ENCODE measurements at regions not wholly inside any gene's neighbourhood (a gene's known extent, or its start where the extent isn't known, plus 50 kb on each side); places are given as distances from the start of the nearest gene placed in this dataset.

- intact Hi-C loops (cut with micrococcal nuclease) = no loop called here
Measured at GRCh38 chr2:150413366-150413765, 74.1 kb downstream of the RND3 start.

GRCh38 chr2:150410809-150411208 lies 76.7 kb downstream of the RND3 start:
- Histone ChIP-seq H3K4me2 (ENCODE audit: low read length) (no peak overlapping the region), H3K9me3 (ENCODE audit: low read length) (no peaks in the 10 kb centered on the region), H2AFZ (ENCODE audit: low read length) (no peak overlapping the region), H3K36me3 (ENCODE audit: low read depth, low read length) (no peaks in the 10 kb centered on the region), H3K79me2 (ENCODE audit: low read length) (no peaks in the 10 kb centered on the region), H3K27me3 (ENCODE audit: low read length) (no peaks in the 10 kb centered on the region), H3F3A (ENCODE audit: low read length, unreplicated experiment) (no peaks in the 10 kb centered on the region), H3K4me3 (ENCODE audit: low read length) (no peak overlapping the region), H3K9me2 (replicated peaks; ENCODE audit: low read length) (no peaks in the 10 kb centered on the region), H4K20me1 (ENCODE audit: low read length) (no peaks in the 10 kb centered on the region), H3K27ac (ENCODE audit: low read length) (no peak overlapping the region), H3K9ac (ENCODE audit: low read length) (no peak overlapping the region), H3K4me1 (ENCODE audit: insufficient read depth, low read length) (no peaks in the 10 kb centered on the region; the same call in 1 of the 2 replicates)
- CTCF ChIA-PET = no interaction called here
- POLR2A ChIA-PET (ENCODE audit: unreplicated experiment) = no interaction called here
- no TSS peak for BruUV-seq (replicated peaks)
- intact Hi-C loops (cut with micrococcal nuclease) = no loop called here
- TF ChIP-seq EZH2 (IDR thresholded peaks at IDR 0.05; ENCODE audit: low read length, unreplicated experiment) = no peak
- TF ChIP-seq CTCF (conservative IDR thresholded peaks at IDR 0.05; ENCODE audit: low read depth, low read length) = no peak
- TF ChIP-seq EZH2phosphoT487 (IDR thresholded peaks at IDR 0.05; ENCODE audit: borderline replicate concordance, low read length) = no peak
- DNase-seq = peak; percentile 35
- ATAC-seq = no peak

More at GRCh38 chr2:150413366-150413765, 74.1 kb downstream of the RND3 start:
- Histone ChIP-seq H2AFZ (ENCODE audit: low read length) (no peak overlapping the region), H3K27me3 (ENCODE audit: low read length) (no peaks in the 10 kb centered on the region), H3K79me2 (ENCODE audit: low read length) (no peaks in the 10 kb centered on the region), H3K4me3 (ENCODE audit: low read length) (no peak overlapping the region), H3K4me2 (ENCODE audit: low read length) (no peak overlapping the region), H3K36me3 (ENCODE audit: low read depth, low read length) (no peaks in the 10 kb centered on the region), H4K20me1 (ENCODE audit: low read length) (no peaks in the 10 kb centered on the region), H3K9me3 (ENCODE audit: low read length) (no peaks in the 10 kb centered on the region), H3K9ac (ENCODE audit: low read length) (no peak overlapping the region), H3F3A (ENCODE audit: low read length, unreplicated experiment) (no peaks in the 10 kb centered on the region), H3K27ac (ENCODE audit: low read length) (no peak overlapping the region), H3K9me2 (replicated peaks; ENCODE audit: low read length) (no peaks in the 10 kb centered on the region), H3K4me1 (ENCODE audit: insufficient read depth, low read length) (no peaks in the 10 kb centered on the region; the same call in 1 of the 2 replicates)
- no peak for DNase-seq
- TF ChIP-seq CTCF (conservative IDR thresholded peaks at IDR 0.05; ENCODE audit: low read depth, low read length) = no peak
- TF ChIP-seq EZH2phosphoT487 (IDR thresholded peaks at IDR 0.05; ENCODE audit: borderline replicate concordance, low read length) = no peak
- no peak for TF ChIP-seq EZH2 (IDR thresholded peaks at IDR 0.05; ENCODE audit: low read length, unreplicated experiment)
- CTCF ChIA-PET = no interaction called here
- ATAC-seq = no peak
- no TSS peak for BruUV-seq (replicated peaks)
- POLR2A ChIA-PET (ENCODE audit: unreplicated experiment) = interaction anchor here (0.5 kb wide), 1 partner anchor 13 kb away, joined by 16 read pairs; no protein-coding TSS in a partner anchor

- Histone ChIP-seq H3K9me3 (ENCODE audit: low read length) (no peaks in the 10 kb centered on the region), H3K4me1 (ENCODE audit: insufficient read depth, low read length) (no peaks in the 10 kb centered on the region; the same call in 1 of the 2 replicates), H3K9me2 (replicated peaks; ENCODE audit: low read length) (no peaks in the 10 kb centered on the region), H2AFZ (ENCODE audit: low read length) (no peak overlapping the region), H3K79me2 (ENCODE audit: low read length) (no peaks in the 10 kb centered on the region), H3K27ac (ENCODE audit: low read length) (no peak overlapping the region), H3K27me3 (ENCODE audit: low read length) (no peaks in the 10 kb centered on the region), H3F3A (ENCODE audit: low read length, unreplicated experiment) (no peaks in the 10 kb centered on the region), H4K20me1 (ENCODE audit: low read length) (no peaks in the 10 kb centered on the region), H3K4me2 (ENCODE audit: low read length) (no peak overlapping the region), H3K36me3 (ENCODE audit: low read depth, low read length) (no peaks in the 10 kb centered on the region), H3K9ac (ENCODE audit: low read length) (no peak overlapping the region), H3K4me3 (ENCODE audit: low read length) (no peak overlapping the region)
- no peak for DNase-seq
- no peak for ATAC-seq
- no TSS peak for BruUV-seq (replicated peaks)
- POLR2A ChIA-PET (ENCODE audit: unreplicated experiment) = no interaction called here
- intact Hi-C loops (cut with micrococcal nuclease) = no loop called here
- TF ChIP-seq EZH2 (IDR thresholded peaks at IDR 0.05; ENCODE audit: low read length, unreplicated experiment) = no peak
- TF ChIP-seq EZH2phosphoT487 (IDR thresholded peaks at IDR 0.05; ENCODE audit: borderline replicate concordance, low read length) = no peak
- no peak for TF ChIP-seq CTCF (conservative IDR thresholded peaks at IDR 0.05; ENCODE audit: low read depth, low read length)
- CTCF ChIA-PET = no interaction called here
Measured at GRCh38 chr2:150409196-150409595, 78.3 kb downstream of the RND3 start.

All from PC-3 (cell line).